OCI-LY7 (cell line): ENCODE measurements at regions not wholly inside any gene's neighbourhood (a gene's known extent, or its start where the extent isn't known, plus 50 kb on each side); places are given as distances from the start of the nearest gene placed in this dataset.

ENCODE experiments used
- EZH2phosphoT487 ChIP-seq: fragments of 200-600 bp; sonication (generic); IDR thresholded peaks from 2 replicates; pipeline ENCODE4 v1.6.1; 2018; ENCODE audit warnings: low read depth, borderline replicate concordance, mild to moderate bottlenecking, mixed run types, antibody characterized with exemption, low read length, moderate library complexity, mixed read lengths
- TF ChIP-seq, protein P1 (sequence below): fragments of 200-600 bp; sonication (generic); conservative IDR thresholded peaks from 2 replicates; pipeline ENCODE4 v1.5.1; 2014; ENCODE audit warnings: mild to moderate bottlenecking, antibody characterized with exemption, low read length, moderate library complexity, mixed read lengths

GRCh38 chr2:67337903-67338302 lies 59.2 kb upstream of the ETAA1 start:
- TF ChIP-seq, protein P1, sequence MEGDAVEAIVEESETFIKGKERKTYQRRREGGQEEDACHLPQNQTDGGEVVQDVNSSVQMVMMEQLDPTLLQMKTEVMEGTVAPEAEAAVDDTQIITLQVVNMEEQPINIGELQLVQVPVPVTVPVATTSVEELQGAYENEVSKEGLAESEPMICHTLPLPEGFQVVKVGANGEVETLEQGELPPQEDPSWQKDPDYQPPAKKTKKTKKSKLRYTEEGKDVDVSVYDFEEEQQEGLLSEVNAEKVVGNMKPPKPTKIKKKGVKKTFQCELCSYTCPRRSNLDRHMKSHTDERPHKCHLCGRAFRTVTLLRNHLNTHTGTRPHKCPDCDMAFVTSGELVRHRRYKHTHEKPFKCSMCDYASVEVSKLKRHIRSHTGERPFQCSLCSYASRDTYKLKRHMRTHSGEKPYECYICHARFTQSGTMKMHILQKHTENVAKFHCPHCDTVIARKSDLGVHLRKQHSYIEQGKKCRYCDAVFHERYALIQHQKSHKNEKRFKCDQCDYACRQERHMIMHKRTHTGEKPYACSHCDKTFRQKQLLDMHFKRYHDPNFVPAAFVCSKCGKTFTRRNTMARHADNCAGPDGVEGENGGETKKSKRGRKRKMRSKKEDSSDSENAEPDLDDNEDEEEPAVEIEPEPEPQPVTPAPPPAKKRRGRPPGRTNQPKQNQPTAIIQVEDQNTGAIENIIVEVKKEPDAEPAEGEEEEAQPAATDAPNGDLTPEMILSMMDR, result no peak
- TF ChIP-seq EZH2phosphoT487, result no peak
